ENCODE measurements at regions not wholly inside any gene's neighbourhood (a gene's known extent, or its start where the extent isn't known, plus 50 kb on each side); places are given as distances from the start of the nearest gene placed in this dataset.

DNA sequence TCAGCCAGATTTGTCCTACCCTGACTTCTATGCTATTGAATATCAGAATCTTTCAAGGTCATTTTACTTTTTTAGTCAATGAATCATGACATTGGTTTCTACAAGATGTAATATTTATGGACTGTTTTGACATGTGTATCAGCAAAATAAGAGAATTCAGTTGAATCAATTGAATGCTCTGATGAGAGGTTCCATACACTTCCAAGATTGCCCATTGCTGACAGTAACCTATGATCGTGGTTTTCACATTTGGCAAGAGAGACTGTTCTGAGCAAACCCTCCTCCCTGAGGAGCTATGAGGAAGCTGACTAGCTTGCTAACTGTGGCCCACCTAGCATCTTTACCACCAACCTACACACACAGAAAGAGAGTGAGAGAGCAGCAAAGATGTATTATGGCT is 56.7 kb upstream of the FST start:
- no peak overlapping the region for H3K27ac ChIP-seq
- H3K4me1 ChIP-seq (replicated peaks; ENCODE audit: insufficient read depth), result peaks cover 16% of the 10 kb centered on the region
- no peak for DNase-seq
- POLR2A ChIA-PET (ENCODE audit: unreplicated experiment), result no interaction called here
- intact Hi-C loops (cut with micrococcal nuclease; ENCODE audit: unreplicated experiment), result loop anchor here (10.0 kb wide), 1 partner anchor 179 kb away; no protein-coding TSS in a partner anchor
- no peaks in the 10 kb centered on the region for H3K9me2 ChIP-seq (ENCODE audit: insufficient read depth)
- H3K4me3 ChIP-seq, result no peak overlapping the region
- H2AFZ ChIP-seq, result no peak overlapping the region
- BruUV-seq (replicated peaks), result no TSS peak
- H3F3A ChIP-seq (ENCODE audit: insufficient read depth, low read depth), result no peaks in the 10 kb centered on the region; the same call in 1 of the 2 replicates
- TF ChIP-seq EZH2 (IDR thresholded peaks at IDR 0.05; ENCODE audit: low read depth), result no peak
- TF ChIP-seq, protein P1, sequence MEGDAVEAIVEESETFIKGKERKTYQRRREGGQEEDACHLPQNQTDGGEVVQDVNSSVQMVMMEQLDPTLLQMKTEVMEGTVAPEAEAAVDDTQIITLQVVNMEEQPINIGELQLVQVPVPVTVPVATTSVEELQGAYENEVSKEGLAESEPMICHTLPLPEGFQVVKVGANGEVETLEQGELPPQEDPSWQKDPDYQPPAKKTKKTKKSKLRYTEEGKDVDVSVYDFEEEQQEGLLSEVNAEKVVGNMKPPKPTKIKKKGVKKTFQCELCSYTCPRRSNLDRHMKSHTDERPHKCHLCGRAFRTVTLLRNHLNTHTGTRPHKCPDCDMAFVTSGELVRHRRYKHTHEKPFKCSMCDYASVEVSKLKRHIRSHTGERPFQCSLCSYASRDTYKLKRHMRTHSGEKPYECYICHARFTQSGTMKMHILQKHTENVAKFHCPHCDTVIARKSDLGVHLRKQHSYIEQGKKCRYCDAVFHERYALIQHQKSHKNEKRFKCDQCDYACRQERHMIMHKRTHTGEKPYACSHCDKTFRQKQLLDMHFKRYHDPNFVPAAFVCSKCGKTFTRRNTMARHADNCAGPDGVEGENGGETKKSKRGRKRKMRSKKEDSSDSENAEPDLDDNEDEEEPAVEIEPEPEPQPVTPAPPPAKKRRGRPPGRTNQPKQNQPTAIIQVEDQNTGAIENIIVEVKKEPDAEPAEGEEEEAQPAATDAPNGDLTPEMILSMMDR (conservative IDR thresholded peaks at IDR 0.05), result no peak
- no peaks in the 10 kb centered on the region for H3K79me2 ChIP-seq (ENCODE audit: low read depth)
- no peaks in the 10 kb centered on the region for H3K36me3 ChIP-seq (ENCODE audit: low read depth)
- no peaks in the 10 kb centered on the region for H4K20me1 ChIP-seq (ENCODE audit: insufficient read depth)
- no peaks in the 10 kb centered on the region for H3K27me3 ChIP-seq (ENCODE audit: insufficient read depth, low read depth)
- CTCF ChIA-PET, result no interaction called here
- H3K9me3 ChIP-seq (ENCODE audit: insufficient read depth, low read depth), result no peaks in the 10 kb centered on the region
- no peak overlapping the region for H3K4me2 ChIP-seq

- H3K27ac ChIP-seq, result no peak overlapping the region
- no peak for DNase-seq
- no peaks in the 10 kb centered on the region for H4K20me1 ChIP-seq (ENCODE audit: insufficient read depth)
- no peak overlapping the region for H3K4me2 ChIP-seq
- 0 out of 2 replicates have a peak, but pooled peaks cover 6% of the 10 kb centered on the region for H3K4me1 ChIP-seq (replicated peaks; ENCODE audit: insufficient read depth)
- no TSS peak for BruUV-seq (replicated peaks)
- ChIA-PET CTCF (no interaction called here), POLR2A (ENCODE audit: unreplicated experiment) (no interaction called here)
- intact Hi-C loops (cut with micrococcal nuclease; ENCODE audit: unreplicated experiment), result loop anchor here (10.0 kb wide), 1 partner anchor 180 kb away; no protein-coding TSS in a partner anchor
- H3K9me2 ChIP-seq (ENCODE audit: insufficient read depth), result no peaks in the 10 kb centered on the region
- H3K4me3 ChIP-seq, result no peak overlapping the region
- H3K36me3 ChIP-seq (ENCODE audit: low read depth), result no peaks in the 10 kb centered on the region
- no peaks in the 10 kb centered on the region for H3K79me2 ChIP-seq (ENCODE audit: low read depth)
- H3K9me3 ChIP-seq (ENCODE audit: insufficient read depth, low read depth), result no peaks in the 10 kb centered on the region
- TF ChIP-seq, protein P1 (conservative IDR thresholded peaks at IDR 0.05), result no peak
- TF ChIP-seq EZH2 (IDR thresholded peaks at IDR 0.05; ENCODE audit: low read depth), result no peak
- H3F3A ChIP-seq (ENCODE audit: insufficient read depth, low read depth), result no peaks in the 10 kb centered on the region
- no peaks in the 10 kb centered on the region for H3K27me3 ChIP-seq (ENCODE audit: insufficient read depth, low read depth)
- H2AFZ ChIP-seq, result no peak overlapping the region
Measured at GRCh38 chr5:53424686-53425615, 55.5 kb upstream of the FST start.

GRCh38 chr5:53425687-53426511 is 54.5 kb upstream of the FST start:
- CTCF ChIA-PET, result no interaction called here

More at GRCh38 chr5:53425687-53426511, 54.5 kb upstream of the FST start:
- Histone ChIP-seq H3K36me3 (ENCODE audit: low read depth) (no peaks in the 10 kb centered on the region), H3K9me3 (ENCODE audit: insufficient read depth, low read depth) (no peaks in the 10 kb centered on the region), H3K4me2 (no peak overlapping the region), H3K4me1 (replicated peaks; ENCODE audit: insufficient read depth) (0 out of 2 replicates have a peak, but pooled peaks cover 6% of the 10 kb centered on the region), H3K9me2 (ENCODE audit: insufficient read depth) (no peaks in the 10 kb centered on the region), H3K4me3 (no peak overlapping the region), H3K27me3 (ENCODE audit: insufficient read depth, low read depth) (no peaks in the 10 kb centered on the region), H3K79me2 (ENCODE audit: low read depth) (no peaks in the 10 kb centered on the region), H2AFZ (no peak overlapping the region), H3K27ac (no peak overlapping the region), H4K20me1 (ENCODE audit: insufficient read depth) (no peaks in the 10 kb centered on the region), H3F3A (ENCODE audit: insufficient read depth, low read depth) (no peaks in the 10 kb centered on the region)
- no peak for DNase-seq
- no TSS peak for BruUV-seq (replicated peaks)
- TF ChIP-seq EZH2 (IDR thresholded peaks at IDR 0.05; ENCODE audit: low read depth), result no peak
- TF ChIP-seq, protein P1 (conservative IDR thresholded peaks at IDR 0.05), result peak; percentile 45
- POLR2A ChIA-PET (ENCODE audit: unreplicated experiment), result no interaction called here
- intact Hi-C loops (cut with micrococcal nuclease; ENCODE audit: unreplicated experiment), result loop anchor here (10.0 kb wide), 1 partner anchor 181 kb away; no protein-coding TSS in a partner anchor

Measured in PC-9 (cell line).